ENCODE measurements at regions not wholly inside any gene's neighbourhood (a gene's known extent, or its start where the extent isn't known, plus 50 kb on each side); places are given as distances from the start of the nearest gene placed in this dataset.

- TF ChIP-seq, protein P1, sequence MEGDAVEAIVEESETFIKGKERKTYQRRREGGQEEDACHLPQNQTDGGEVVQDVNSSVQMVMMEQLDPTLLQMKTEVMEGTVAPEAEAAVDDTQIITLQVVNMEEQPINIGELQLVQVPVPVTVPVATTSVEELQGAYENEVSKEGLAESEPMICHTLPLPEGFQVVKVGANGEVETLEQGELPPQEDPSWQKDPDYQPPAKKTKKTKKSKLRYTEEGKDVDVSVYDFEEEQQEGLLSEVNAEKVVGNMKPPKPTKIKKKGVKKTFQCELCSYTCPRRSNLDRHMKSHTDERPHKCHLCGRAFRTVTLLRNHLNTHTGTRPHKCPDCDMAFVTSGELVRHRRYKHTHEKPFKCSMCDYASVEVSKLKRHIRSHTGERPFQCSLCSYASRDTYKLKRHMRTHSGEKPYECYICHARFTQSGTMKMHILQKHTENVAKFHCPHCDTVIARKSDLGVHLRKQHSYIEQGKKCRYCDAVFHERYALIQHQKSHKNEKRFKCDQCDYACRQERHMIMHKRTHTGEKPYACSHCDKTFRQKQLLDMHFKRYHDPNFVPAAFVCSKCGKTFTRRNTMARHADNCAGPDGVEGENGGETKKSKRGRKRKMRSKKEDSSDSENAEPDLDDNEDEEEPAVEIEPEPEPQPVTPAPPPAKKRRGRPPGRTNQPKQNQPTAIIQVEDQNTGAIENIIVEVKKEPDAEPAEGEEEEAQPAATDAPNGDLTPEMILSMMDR (conservative IDR thresholded peaks at IDR 0.05; ENCODE audit: low read depth, low read length) = no peak
- TF ChIP-seq POLR2A (IDR thresholded peaks at IDR 0.05; ENCODE audit: low read depth, low read length) (no peak), SMC3 (IDR thresholded peaks at IDR 0.05; ENCODE audit: low read depth, low read length) (no peak), RAD21 (IDR thresholded peaks at IDR 0.05; ENCODE audit: low read length) (no peak)
These were observed 260.4 kb downstream of the GALC start for GRCh38 chr14:87732562-87732961.

Measured in IMR-90 (cell line).